A549 (cell line): ENCODE measurements at regions not wholly inside any gene's neighbourhood (a gene's known extent, or its start where the extent isn't known, plus 50 kb on each side); places are given as distances from the start of the nearest gene placed in this dataset.

Source experiments
- CBX2 ChIP-seq: fragments of 200-600 bp; sonication (generic); IDR thresholded peaks from 2 replicates; pipeline ENCODE4 v1.6.1; 2016; ENCODE audit warnings: low read depth, mild to moderate bottlenecking, borderline replicate concordance
- CBX8 ChIP-seq: fragments of 200-600 bp; sonication (generic); IDR thresholded peaks from 2 replicates; pipeline ENCODE4 v1.6.1; 2016
- HMGXB4 ChIP-seq: fragments of 250-450 bp; sonication (Bioruptor Pico); IDR thresholded peaks from 2 replicates; pipeline ENCODE4 v1.5.0; 2021; ENCODE audit warnings: mild to moderate bottlenecking, moderate library complexity, borderline replicate concordance
- NFE2L2 ChIP-seq: fragments of 150-350 bp; conservative IDR thresholded peaks from 2 replicates; pipeline ENCODE4 v1.6.1; 2014; ENCODE audit warnings: low read length
- NR3C1 ChIP-seq: fragments of >200 bp; sonication (Bioruptor Twin); formaldehyde crosslinking; IDR thresholded peaks from 3 replicates; pipeline ENCODE4 v1.6.1; 2017
- POLR2A ChIP-seq: IDR thresholded peaks from 2 replicates; pipeline ENCODE4 v1.6.1; 2012; ENCODE audit warnings: mild to moderate bottlenecking, low read length
- POLR2AphosphoS2 ChIP-seq: conservative IDR thresholded peaks from 2 replicates; pipeline ENCODE4 v1.6.1; 2012; ENCODE audit warnings: low read length, improper control_type of control experiment, inconsistent platforms
- RAD21 ChIP-seq, 2 experiments: fragments of >200 bp in 1 of 2; sonication (Bioruptor Twin) in 1 of 2; formaldehyde crosslinking in 1 of 2; IDR thresholded peaks in 1 of 2; conservative IDR thresholded peaks in 1 of 2; 2 replicates in 1 of 2; 3 replicates in 1 of 2; pipeline ENCODE4 v1.6.1; 2012 to 2018; ENCODE audit warnings: inconsistent platforms in 1 of 2
- RCOR1 ChIP-seq: fragments of 150-350 bp; IDR thresholded peaks from 2 replicates; pipeline ENCODE4 v1.6.1; 2014; ENCODE audit warnings: antibody characterized with exemption, low read length, low read depth
- RNF2 ChIP-seq: fragments of 200-600 bp; sonication (generic); IDR thresholded peaks from 2 replicates; pipeline ENCODE4 v1.6.1; 2016; ENCODE audit warnings: low read depth, mild to moderate bottlenecking, antibody characterized with exemption, moderate library complexity, borderline replicate concordance
- SREBF2 ChIP-seq: fragments of 450-650 bp; IDR thresholded peaks from 2 replicates; pipeline ENCODE4 v1.6.1; 2014; ENCODE audit warnings: mild to moderate bottlenecking, moderate library complexity
- TFCP2L1 ChIP-seq: fragments of 250-450 bp; sonication (Bioruptor Pico); IDR thresholded peaks from 2 replicates; pipeline ENCODE4 v1.5.0; 2021; ENCODE audit warnings: mild to moderate bottlenecking
- TF ChIP-seq, protein P1 (sequence below): fragments of >200 bp; sonication (Bioruptor Twin); formaldehyde crosslinking; IDR thresholded peaks from 3 replicates; pipeline ENCODE4 v1.5.1; 2016

GRCh38 chr12:90829044-90829443 is 125.9 kb downstream of the CCER1 start:
- TF ChIP-seq POLR2AphosphoS2 (no peak), HMGXB4 (CRISPR knock-in tag) (no peak), POLR2A (no peak), CBX8 (no peak), NFE2L2 (no peak), RCOR1 (no peak), RAD21 (conservative IDR thresholded peaks at IDR 0.05 in 1 of 2, IDR thresholded peaks at IDR 0.05 in 1 of 2) (no peak), SREBF2 (no peak), CBX2 (no peak), NR3C1 (no peak), RNF2 (no peak), TFCP2L1 (no peak)
- TF ChIP-seq, protein P1, sequence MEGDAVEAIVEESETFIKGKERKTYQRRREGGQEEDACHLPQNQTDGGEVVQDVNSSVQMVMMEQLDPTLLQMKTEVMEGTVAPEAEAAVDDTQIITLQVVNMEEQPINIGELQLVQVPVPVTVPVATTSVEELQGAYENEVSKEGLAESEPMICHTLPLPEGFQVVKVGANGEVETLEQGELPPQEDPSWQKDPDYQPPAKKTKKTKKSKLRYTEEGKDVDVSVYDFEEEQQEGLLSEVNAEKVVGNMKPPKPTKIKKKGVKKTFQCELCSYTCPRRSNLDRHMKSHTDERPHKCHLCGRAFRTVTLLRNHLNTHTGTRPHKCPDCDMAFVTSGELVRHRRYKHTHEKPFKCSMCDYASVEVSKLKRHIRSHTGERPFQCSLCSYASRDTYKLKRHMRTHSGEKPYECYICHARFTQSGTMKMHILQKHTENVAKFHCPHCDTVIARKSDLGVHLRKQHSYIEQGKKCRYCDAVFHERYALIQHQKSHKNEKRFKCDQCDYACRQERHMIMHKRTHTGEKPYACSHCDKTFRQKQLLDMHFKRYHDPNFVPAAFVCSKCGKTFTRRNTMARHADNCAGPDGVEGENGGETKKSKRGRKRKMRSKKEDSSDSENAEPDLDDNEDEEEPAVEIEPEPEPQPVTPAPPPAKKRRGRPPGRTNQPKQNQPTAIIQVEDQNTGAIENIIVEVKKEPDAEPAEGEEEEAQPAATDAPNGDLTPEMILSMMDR, result no peak
